ENCODE measurements at regions not wholly inside any gene's neighbourhood (a gene's known extent, or its start where the extent isn't known, plus 50 kb on each side); places are given as distances from the start of the nearest gene placed in this dataset.

DNA sequence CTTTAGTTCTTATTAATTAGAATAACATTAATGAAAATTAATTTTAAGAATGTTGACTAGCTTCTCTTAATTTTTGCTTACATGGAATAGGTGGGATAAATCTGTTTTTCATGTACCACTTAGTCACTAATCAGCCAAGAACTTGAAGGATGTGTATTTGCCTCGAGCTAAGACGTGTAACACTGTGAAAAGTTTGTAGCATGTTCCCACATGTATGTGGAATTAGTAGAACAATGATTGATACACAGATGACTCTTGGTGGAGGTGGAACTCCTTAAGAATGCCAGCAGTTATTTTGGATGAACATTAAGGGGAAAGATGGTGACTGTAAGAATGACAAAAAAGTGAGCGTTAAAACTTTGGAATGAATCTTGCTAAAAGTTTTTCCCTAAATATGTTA lies 435.7 kb upstream of the MDGA2 start:
- DNase-seq (ENCODE audit: low spot score) = no peak
- Mint-ChIP-seq H3K27me3 (ENCODE audit: low read depth) (peaks cover 12% of the 10 kb centered on the region), H3K9me3 (ENCODE audit: low read depth) (no peaks in the 10 kb centered on the region), H3K27ac (ENCODE audit: unreplicated experiment) (no peak overlapping the region), H3K4me3 (ENCODE audit: unreplicated experiment) (no peak overlapping the region), H3K4me1 (ENCODE audit: low read depth) (no peaks in the 10 kb centered on the region), H3K36me3 (ENCODE audit: low read depth) (no peaks in the 10 kb centered on the region)
- TF ChIP-seq, protein P1, sequence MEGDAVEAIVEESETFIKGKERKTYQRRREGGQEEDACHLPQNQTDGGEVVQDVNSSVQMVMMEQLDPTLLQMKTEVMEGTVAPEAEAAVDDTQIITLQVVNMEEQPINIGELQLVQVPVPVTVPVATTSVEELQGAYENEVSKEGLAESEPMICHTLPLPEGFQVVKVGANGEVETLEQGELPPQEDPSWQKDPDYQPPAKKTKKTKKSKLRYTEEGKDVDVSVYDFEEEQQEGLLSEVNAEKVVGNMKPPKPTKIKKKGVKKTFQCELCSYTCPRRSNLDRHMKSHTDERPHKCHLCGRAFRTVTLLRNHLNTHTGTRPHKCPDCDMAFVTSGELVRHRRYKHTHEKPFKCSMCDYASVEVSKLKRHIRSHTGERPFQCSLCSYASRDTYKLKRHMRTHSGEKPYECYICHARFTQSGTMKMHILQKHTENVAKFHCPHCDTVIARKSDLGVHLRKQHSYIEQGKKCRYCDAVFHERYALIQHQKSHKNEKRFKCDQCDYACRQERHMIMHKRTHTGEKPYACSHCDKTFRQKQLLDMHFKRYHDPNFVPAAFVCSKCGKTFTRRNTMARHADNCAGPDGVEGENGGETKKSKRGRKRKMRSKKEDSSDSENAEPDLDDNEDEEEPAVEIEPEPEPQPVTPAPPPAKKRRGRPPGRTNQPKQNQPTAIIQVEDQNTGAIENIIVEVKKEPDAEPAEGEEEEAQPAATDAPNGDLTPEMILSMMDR (IDR thresholded peaks at IDR 0.05) = no peak

DNA sequence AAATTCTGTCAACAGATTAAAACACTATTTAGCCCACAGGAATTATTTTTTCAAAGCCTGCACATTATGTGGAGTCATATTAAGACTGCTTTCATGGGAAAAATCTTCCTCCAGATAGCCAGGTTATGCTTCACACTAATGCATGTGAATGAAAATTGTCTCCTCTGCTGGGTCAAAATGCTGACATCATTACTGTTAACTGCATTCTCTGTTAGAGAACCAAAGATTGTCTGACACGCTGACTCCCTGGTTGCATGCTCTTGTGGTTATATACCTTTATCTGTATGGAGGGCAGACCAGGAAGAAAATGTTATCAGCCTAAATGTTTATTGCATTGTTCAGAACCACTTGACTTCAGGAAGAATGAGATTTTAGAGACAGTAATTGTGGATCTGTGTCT lies 432.2 kb upstream of the MDGA2 start:
- Mint-ChIP-seq H3K27me3 (ENCODE audit: low read depth) (peaks cover 12% of the 10 kb centered on the region), H3K9me3 (ENCODE audit: low read depth) (peaks cover 3% of the 10 kb centered on the region), H3K4me3 (ENCODE audit: unreplicated experiment) (no peak overlapping the region), H3K36me3 (ENCODE audit: low read depth) (no peaks in the 10 kb centered on the region), H3K27ac (ENCODE audit: unreplicated experiment) (no peak overlapping the region), H3K4me1 (ENCODE audit: low read depth) (no peaks in the 10 kb centered on the region)
- TF ChIP-seq, protein P1 (IDR thresholded peaks at IDR 0.05) = no peak
- DNase-seq (ENCODE audit: low spot score) = no peak

DNA sequence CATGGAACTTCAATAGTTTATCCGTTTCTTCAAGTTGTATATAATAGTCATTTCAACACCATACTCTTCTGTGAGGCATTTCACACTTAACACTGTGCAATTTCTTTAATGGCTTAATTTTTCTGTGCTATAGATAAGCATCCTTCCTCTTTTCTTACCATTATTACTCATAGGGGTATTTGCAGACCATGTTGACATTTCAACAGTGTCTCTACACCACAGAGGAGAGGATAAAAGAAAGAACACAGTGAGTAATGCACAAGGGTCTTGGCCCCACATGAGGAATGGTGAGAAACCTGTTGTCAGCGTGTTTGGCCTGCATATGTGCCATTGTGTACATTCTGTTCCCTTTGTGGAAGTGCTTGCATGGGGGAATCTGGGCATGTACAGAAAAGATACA lies 421.5 kb upstream of the MDGA2 start:
- TF ChIP-seq, protein P1 (IDR thresholded peaks at IDR 0.05) = no peak
- no peaks in the 10 kb centered on the region for H3K27me3 Mint-ChIP-seq (ENCODE audit: low read depth)
- peaks cover 16% of the 10 kb centered on the region for H3K9me3 Mint-ChIP-seq (ENCODE audit: low read depth)
- no peak overlapping the region for H3K4me3 Mint-ChIP-seq (ENCODE audit: unreplicated experiment)
- no peak for DNase-seq (ENCODE audit: low spot score)
- H3K4me1 Mint-ChIP-seq (ENCODE audit: low read depth) = no peaks in the 10 kb centered on the region
- H3K36me3 Mint-ChIP-seq (ENCODE audit: low read depth) = no peaks in the 10 kb centered on the region
- H3K27ac Mint-ChIP-seq (ENCODE audit: unreplicated experiment) = no peak overlapping the region

DNA sequence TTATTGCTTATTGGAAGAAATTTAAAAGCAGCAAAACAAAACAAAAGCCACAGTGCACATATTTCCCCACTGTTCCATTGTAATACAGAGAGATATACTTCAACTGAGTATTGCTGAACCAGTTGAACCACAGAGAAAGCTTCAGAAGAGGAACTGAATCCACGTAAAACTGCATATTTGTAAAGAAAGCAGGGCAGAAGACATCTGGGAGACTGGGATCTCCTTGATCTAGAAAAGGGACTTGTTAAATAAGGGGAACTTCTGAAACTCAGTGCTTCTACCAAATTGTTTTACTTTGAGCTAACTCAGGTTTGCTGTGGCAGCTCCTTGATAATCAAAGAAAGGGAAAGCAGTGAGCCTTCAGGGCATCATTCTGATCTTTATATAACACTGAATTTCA lies 411.1 kb upstream of the MDGA2 start:
- TF ChIP-seq, protein P1 (IDR thresholded peaks at IDR 0.05) = no peak
- no peak for DNase-seq (ENCODE audit: low spot score)
- no peaks in the 10 kb centered on the region for H3K9me3 Mint-ChIP-seq (ENCODE audit: low read depth)
- no peak overlapping the region for H3K27ac Mint-ChIP-seq (ENCODE audit: unreplicated experiment)
- H3K4me3 Mint-ChIP-seq (ENCODE audit: unreplicated experiment) = no peak overlapping the region
- peaks cover 2% of the 10 kb centered on the region for H3K27me3 Mint-ChIP-seq (ENCODE audit: low read depth)
- H3K36me3 Mint-ChIP-seq (ENCODE audit: low read depth) = no peaks in the 10 kb centered on the region
- H3K4me1 Mint-ChIP-seq (ENCODE audit: low read depth) = no peaks in the 10 kb centered on the region

DNA sequence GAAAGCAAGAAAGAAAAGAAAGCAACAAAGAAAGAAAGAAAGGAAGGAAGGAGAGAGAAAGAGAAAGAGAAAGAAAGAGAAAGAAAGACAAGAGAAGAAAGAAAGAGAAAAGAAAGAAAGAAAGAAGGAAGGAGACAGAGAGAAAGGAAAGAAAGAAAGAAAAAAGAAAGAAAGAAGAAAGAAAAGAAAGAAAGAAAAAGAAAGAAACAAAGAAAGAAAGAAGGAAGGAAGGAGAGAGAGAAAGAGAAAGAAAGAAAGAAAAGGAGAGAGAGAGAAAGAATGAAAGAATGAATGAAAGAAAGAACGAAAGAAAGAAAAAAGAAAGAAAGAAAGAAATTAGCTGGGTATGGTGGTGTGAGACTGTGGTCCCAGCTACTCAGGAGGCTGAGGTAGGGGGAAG lies 400.1 kb upstream of the MDGA2 start:
- Mint-ChIP-seq H3K4me3 (ENCODE audit: unreplicated experiment) (no peak overlapping the region), H3K9me3 (ENCODE audit: low read depth) (no peaks in the 10 kb centered on the region), H3K36me3 (ENCODE audit: low read depth) (no peaks in the 10 kb centered on the region), H3K27ac (ENCODE audit: unreplicated experiment) (no peak overlapping the region), H3K27me3 (ENCODE audit: low read depth) (no peaks in the 10 kb centered on the region), H3K4me1 (ENCODE audit: low read depth) (no peaks in the 10 kb centered on the region)
- TF ChIP-seq, protein P1 (IDR thresholded peaks at IDR 0.05) = no peak
- no peak for DNase-seq (ENCODE audit: low spot score)

All from chondrocyte (in vitro differentiated cells).